ENCODE measurements at regions not wholly inside any gene's neighbourhood (a gene's known extent, or its start where the extent isn't known, plus 50 kb on each side); places are given as distances from the start of the nearest gene placed in this dataset.

GRCh38 chr14:47978871-47979270 is 303.5 kb upstream of the MDGA2 start:
- no peak for DNase-seq
- Histone ChIP-seq H3K36me3 (no peaks in the 10 kb centered on the region), H3K4me1 (ENCODE audit: insufficient read depth) (no peaks in the 10 kb centered on the region), H3K4me3 (no peak overlapping the region), H3K9me3 (no peaks in the 10 kb centered on the region), H3K27me3 (no peaks in the 10 kb centered on the region), H3K27ac (no peak overlapping the region)
- TF ChIP-seq CTCF (IDR thresholded peaks at IDR 0.05) (no peak), POLR2A (IDR thresholded peaks at IDR 0.05) (no peak), EP300 (IDR thresholded peaks at IDR 0.05) (no peak)
- intact Hi-C loops (cut with DNase I) = no loop called here

GRCh38 chr14:47976139-47976538 is 300.7 kb upstream of the MDGA2 start:
- Histone ChIP-seq H3K9me3 (no peaks in the 10 kb centered on the region), H3K4me1 (ENCODE audit: insufficient read depth) (no peaks in the 10 kb centered on the region), H3K36me3 (no peaks in the 10 kb centered on the region), H3K27ac (no peak overlapping the region), H3K27me3 (no peaks in the 10 kb centered on the region), H3K4me3 (no peak overlapping the region)
- TF ChIP-seq POLR2A (IDR thresholded peaks at IDR 0.05) = no peak
- no peak for TF ChIP-seq CTCF (IDR thresholded peaks at IDR 0.05)
- intact Hi-C loops (cut with DNase I) = no loop called here
- WGBS, 3 donors = 81 to 85% (median 84%) methylated on average over 2 of the region's 2 CpGs
- no peak for DNase-seq

GRCh38 chr14:47966076-47966810 is 290.8 kb upstream of the MDGA2 start:
- WGBS, 3 donors = 50 to 63% (median 53%) methylated on average over 2 of the region's 2 CpGs
- H3K9me3 ChIP-seq = no peaks in the 10 kb centered on the region
- no peak for TF ChIP-seq CTCF (IDR thresholded peaks at IDR 0.05)
- no peak for TF ChIP-seq POLR2A (IDR thresholded peaks at IDR 0.05)
- TF ChIP-seq EP300 (IDR thresholded peaks at IDR 0.05) = no peak
- DNase-seq = no peak
- intact Hi-C loops (cut with DNase I) = no loop called here
- no peak overlapping the region for H3K4me3 ChIP-seq
- H3K27me3 ChIP-seq = no peaks in the 10 kb centered on the region
- H3K27ac ChIP-seq = no peak overlapping the region
- H3K36me3 ChIP-seq = no peaks in the 10 kb centered on the region
- H3K4me1 ChIP-seq (ENCODE audit: insufficient read depth) = no peaks in the 10 kb centered on the region

GRCh38 chr14:47961634-47962033 is 286.2 kb upstream of the MDGA2 start:
- H3K27me3 ChIP-seq = no peaks in the 10 kb centered on the region
- TF ChIP-seq CTCF (IDR thresholded peaks at IDR 0.05) (no peak), POLR2A (IDR thresholded peaks at IDR 0.05) (no peak), EP300 (IDR thresholded peaks at IDR 0.05) (no peak)
- WGBS, 3 donors = 80 to 87% (median 85%) methylated on average over 3 of the region's 3 CpGs
- no peak for DNase-seq
- no peak overlapping the region for H3K27ac ChIP-seq
- H3K4me1 ChIP-seq (ENCODE audit: insufficient read depth) = no peaks in the 10 kb centered on the region
- intact Hi-C loops (cut with DNase I) = no loop called here
- H3K36me3 ChIP-seq = no peaks in the 10 kb centered on the region
- H3K4me3 ChIP-seq = no peak overlapping the region
- no peaks in the 10 kb centered on the region for H3K9me3 ChIP-seq

Measured in ovary (tissue), 7 donors.